ENCODE measurements at regions not wholly inside any gene's neighbourhood (a gene's known extent, or its start where the extent isn't known, plus 50 kb on each side); places are given as distances from the start of the nearest gene placed in this dataset.
A peak's percentile ranks its signal among the peaks of the same experiment; 100 is the strongest.

DNA sequence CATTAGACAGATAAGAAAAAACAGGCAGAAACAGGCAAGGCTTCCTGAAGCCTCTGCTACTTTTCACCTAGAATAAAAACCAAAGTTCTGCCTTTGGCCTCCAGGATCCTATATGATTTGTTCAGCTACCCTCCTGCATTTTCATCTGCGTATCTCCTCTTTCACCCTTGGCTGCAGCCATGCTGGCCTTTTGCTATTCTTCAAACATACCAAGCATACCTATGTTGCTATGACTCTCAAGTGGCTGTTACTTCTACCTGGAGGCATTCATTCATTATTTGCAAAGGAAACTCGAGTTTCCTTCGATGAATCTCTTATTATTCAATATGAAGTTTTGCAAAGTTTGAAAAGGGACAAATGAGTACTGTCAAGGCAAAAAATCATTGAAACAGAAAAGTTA lies 106.4 kb upstream of the HNMT start:
- ChIA-PET CTCF (no interaction called here), POLR2A (ENCODE audit: low non-redundant PET) (no interaction called here)
- no peak overlapping the region for H3K27ac ChIP-seq
- TF ChIP-seq, protein P1, sequence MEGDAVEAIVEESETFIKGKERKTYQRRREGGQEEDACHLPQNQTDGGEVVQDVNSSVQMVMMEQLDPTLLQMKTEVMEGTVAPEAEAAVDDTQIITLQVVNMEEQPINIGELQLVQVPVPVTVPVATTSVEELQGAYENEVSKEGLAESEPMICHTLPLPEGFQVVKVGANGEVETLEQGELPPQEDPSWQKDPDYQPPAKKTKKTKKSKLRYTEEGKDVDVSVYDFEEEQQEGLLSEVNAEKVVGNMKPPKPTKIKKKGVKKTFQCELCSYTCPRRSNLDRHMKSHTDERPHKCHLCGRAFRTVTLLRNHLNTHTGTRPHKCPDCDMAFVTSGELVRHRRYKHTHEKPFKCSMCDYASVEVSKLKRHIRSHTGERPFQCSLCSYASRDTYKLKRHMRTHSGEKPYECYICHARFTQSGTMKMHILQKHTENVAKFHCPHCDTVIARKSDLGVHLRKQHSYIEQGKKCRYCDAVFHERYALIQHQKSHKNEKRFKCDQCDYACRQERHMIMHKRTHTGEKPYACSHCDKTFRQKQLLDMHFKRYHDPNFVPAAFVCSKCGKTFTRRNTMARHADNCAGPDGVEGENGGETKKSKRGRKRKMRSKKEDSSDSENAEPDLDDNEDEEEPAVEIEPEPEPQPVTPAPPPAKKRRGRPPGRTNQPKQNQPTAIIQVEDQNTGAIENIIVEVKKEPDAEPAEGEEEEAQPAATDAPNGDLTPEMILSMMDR (conservative IDR thresholded peaks at IDR 0.05; ENCODE audit: low read depth) = no peak
- no peak for DNase-seq (ENCODE audit: low spot score)

DNA sequence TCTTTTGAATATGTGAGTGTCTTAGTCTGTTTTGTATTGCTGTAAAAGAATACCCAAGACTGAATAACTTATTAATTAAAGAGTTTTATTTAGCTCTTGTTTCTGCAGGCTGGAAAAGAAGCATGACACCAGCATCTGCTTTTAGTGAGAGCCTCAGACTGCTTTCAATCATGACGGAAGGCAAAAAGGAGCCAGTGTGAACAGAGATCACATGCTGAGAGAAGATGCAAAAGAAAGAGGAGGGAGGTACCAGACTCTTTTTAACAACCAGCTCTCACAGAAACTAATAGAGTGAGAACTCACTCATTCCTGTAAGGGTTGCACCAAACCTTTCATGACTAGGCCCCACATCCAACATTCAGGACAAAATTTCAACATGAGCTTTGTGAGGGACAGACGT lies 101.6 kb upstream of the HNMT start:
- CTCF ChIA-PET = interaction anchor here (0.6 kb wide), 1 partner anchor 1039 kb away, joined by 4 read pairs; no protein-coding TSS in a partner anchor
- H3K27ac ChIP-seq = no peak overlapping the region
- DNase-seq (ENCODE audit: low spot score) = no peak
- POLR2A ChIA-PET (ENCODE audit: low non-redundant PET) = no interaction called here
- TF ChIP-seq, protein P1 (conservative IDR thresholded peaks at IDR 0.05; ENCODE audit: low read depth) = no peak

DNA sequence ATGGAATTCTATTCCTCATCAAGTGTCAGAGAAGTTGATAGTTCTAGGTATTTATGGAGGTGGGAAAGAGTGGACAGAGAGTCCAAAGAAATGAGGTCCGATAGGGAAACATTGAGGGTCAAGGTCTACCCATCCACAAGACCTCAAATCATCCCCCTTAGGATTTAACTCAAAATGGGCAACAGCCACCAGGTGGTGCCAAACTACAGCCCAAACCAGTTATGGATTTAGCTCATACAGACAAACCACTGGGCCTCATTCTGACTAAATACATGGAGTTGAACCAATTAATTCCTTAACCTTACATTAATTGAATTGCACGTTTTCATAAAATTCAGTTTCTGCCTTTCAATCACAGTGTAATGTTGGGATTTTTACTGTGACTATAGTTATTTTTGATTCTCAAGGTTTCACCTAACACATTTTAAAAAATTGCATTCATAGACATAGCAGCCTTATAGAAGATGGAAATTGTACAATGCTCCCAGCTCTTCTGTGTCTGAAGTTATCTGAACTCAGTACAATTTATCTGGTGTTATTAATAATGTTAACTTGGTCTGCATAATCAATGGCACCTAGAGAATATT lies 98.2 kb upstream of the HNMT start:
- TF ChIP-seq, protein P1 (conservative IDR thresholded peaks at IDR 0.05; ENCODE audit: low read depth) = peak; percentile 71
- POLR2A ChIA-PET (ENCODE audit: low non-redundant PET) = no interaction called here
- no peak overlapping the region for H3K27ac ChIP-seq
- CTCF ChIA-PET = interaction anchor here (0.6 to 1.5 kb wide), 3 partner anchors 14 to 1209 kb away, joined by 3 to 4 read pairs (median 3); no protein-coding TSS in a partner anchor
- peak; percentile 34 for DNase-seq (ENCODE audit: low spot score)

DNA sequence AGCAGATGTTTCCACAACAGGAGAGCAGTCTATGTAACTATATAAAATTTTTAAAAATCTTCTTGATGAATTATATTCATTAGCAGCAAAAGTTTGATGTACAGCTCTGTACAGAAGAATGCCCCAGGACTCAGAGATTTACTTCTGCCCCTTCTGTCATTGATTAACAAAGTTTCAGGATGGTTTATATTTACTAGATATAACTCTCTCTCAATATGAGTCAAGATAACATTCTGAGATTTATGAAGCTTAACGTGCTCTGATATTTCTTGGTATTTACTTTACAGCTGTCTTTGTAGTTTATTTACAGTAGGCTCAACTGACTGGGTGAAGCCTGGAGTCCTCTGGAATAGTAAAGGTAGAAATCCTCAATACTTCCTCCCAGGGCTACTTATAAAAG lies 93.6 kb upstream of the HNMT start:
- no peak for DNase-seq (ENCODE audit: low spot score)
- H3K27ac ChIP-seq = no peak overlapping the region
- POLR2A ChIA-PET (ENCODE audit: low non-redundant PET) = no interaction called here
- TF ChIP-seq, protein P1 (conservative IDR thresholded peaks at IDR 0.05; ENCODE audit: low read depth) = no peak
- CTCF ChIA-PET = interaction anchor here (0.7 kb wide), 1 partner anchor 10 kb away, joined by 4 read pairs; no protein-coding TSS in a partner anchor

DNA sequence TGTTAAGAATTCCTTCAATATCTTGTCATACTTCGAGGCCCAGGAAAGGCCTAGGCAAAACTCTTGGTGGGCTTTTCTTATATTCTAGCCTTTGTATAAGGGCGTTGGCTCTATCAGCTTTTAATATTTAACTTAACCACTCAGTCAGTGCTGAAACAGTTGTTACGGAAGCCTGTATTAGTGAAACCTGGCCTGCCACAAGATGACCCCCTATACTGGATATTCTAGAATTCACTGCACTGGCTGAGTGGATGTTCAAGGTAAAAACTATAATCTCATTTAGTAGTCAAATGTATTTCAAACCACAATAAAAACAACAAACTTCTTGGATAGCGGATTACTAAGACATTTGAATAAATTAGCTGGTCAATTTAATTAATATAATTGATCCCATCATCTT lies 91.7 kb upstream of the HNMT start:
- TF ChIP-seq, protein P1 (conservative IDR thresholded peaks at IDR 0.05; ENCODE audit: low read depth) = no peak
- POLR2A ChIA-PET (ENCODE audit: low non-redundant PET) = no interaction called here
- DNase-seq (ENCODE audit: low spot score) = no peak
- no peak overlapping the region for H3K27ac ChIP-seq
- CTCF ChIA-PET = no interaction called here

DNA sequence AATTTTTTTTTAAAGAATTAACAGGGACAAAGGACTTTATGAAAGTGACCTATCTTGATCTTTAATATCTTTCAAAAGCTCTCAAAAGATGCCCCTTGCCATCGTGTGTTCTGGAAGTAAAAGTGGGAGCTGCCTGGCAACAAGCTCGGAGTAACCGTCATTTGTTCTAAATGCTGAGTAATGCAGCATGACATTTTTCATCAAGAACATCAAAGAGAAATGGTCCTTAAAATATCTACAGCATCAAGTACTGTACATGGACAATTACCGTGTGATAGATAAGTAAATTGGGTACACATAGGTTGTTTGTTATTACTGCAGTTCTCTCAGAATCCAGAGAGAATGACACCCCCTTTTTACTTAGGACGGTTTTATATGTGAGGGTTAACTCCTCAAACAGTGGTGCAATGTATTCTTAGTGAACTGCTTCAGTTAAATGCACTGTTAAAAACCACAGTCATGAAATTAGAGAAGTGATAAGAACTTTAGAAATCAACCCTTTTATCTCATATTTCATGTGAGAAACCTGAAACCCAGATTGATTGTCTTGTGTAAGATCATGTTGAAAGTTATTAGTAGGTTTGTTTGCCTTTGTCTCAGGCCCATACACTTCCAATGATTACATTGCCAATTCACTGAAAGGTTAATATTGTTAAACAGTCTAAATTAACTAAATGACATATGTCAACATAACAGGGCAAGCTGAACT lies 90.6 kb upstream of the HNMT start:
- no peak for DNase-seq (ENCODE audit: low spot score)
- CTCF ChIA-PET = interaction anchor here (0.6 to 0.8 kb wide), 2 partner anchors 12 to 143 kb away, joined by 3 to 4 read pairs; no protein-coding TSS in a partner anchor
- TF ChIP-seq, protein P1 (conservative IDR thresholded peaks at IDR 0.05; ENCODE audit: low read depth) = no peak
- no peak overlapping the region for H3K27ac ChIP-seq
- POLR2A ChIA-PET (ENCODE audit: low non-redundant PET) = no interaction called here
